Choroid plexus epithelial cell (primary cell): ENCODE measurements at regions not wholly inside any gene's neighbourhood (a gene's known extent, or its start where the extent isn't known, plus 50 kb on each side); places are given as distances from the start of the nearest gene placed in this dataset.
"Not testable (repeated sequence)": the region's sequence is repeated elsewhere in the genome, so short reads cannot be mapped to it uniquely, and the experiment has no call there.

ENCODE experiments used
- DNase-seq: peaks from one replicate; pipeline ENCODE4 v3.0.0-alpha.2; 2010; ENCODE audit warnings: low read depth
- H3K4me3 ChIP-seq: 2 replicates; pipeline ENCODE4 v1.5.1; 2011; ENCODE audit warnings: low read depth, mild to moderate bottlenecking, control low read depth, low read length, moderate library complexity
- TF ChIP-seq, protein P1 (sequence below): conservative IDR thresholded peaks from 2 replicates; pipeline ENCODE4 v1.5.1; 2011; ENCODE audit warnings: low read depth, mild to moderate bottlenecking, control low read depth, inconsistent platforms, low read length, moderate library complexity

GRCh38 chr9:40914772-40915659, 213.5 kb downstream of the FOXD4L6 start:
- no peak overlapping the region for H3K4me3 ChIP-seq
- DNase-seq: no peak
- TF ChIP-seq, protein P1, sequence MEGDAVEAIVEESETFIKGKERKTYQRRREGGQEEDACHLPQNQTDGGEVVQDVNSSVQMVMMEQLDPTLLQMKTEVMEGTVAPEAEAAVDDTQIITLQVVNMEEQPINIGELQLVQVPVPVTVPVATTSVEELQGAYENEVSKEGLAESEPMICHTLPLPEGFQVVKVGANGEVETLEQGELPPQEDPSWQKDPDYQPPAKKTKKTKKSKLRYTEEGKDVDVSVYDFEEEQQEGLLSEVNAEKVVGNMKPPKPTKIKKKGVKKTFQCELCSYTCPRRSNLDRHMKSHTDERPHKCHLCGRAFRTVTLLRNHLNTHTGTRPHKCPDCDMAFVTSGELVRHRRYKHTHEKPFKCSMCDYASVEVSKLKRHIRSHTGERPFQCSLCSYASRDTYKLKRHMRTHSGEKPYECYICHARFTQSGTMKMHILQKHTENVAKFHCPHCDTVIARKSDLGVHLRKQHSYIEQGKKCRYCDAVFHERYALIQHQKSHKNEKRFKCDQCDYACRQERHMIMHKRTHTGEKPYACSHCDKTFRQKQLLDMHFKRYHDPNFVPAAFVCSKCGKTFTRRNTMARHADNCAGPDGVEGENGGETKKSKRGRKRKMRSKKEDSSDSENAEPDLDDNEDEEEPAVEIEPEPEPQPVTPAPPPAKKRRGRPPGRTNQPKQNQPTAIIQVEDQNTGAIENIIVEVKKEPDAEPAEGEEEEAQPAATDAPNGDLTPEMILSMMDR: no peak

GRCh38 chr9:40913928-40914673, 214.4 kb downstream of the FOXD4L6 start:
- DNase-seq: no peak
- TF ChIP-seq, protein P1: no peak
- no peak overlapping the region for H3K4me3 ChIP-seq

- TF ChIP-seq, protein P1: no peak
- DNase-seq: no peak
- H3K4me3 ChIP-seq: no peak overlapping the region
Observed at GRCh38 chr9:40913096-40913719, 215.3 kb downstream of the FOXD4L6 start.

DNA sequence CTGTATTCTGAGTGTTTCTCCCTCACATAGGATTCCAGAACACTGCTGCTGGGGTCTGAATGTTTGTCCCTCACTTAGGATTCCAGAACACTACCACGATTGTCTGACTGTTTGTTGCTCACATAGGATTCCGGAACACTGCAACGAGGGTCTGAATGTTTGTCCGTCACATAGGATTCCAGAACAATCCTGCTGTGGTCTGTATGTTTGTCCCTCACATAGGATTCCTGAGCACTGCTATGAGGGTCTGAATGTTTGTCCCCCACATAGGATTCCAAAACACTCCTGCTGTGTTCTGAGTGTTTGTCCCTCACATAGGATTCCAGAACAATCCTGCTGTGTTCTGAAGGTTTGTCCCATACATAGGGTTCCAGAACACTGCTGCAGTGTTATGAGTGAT, 215.8 kb downstream of the FOXD4L6 start:
- H3K4me3 ChIP-seq, DNase-seq: not testable (repeated sequence)

DNA sequence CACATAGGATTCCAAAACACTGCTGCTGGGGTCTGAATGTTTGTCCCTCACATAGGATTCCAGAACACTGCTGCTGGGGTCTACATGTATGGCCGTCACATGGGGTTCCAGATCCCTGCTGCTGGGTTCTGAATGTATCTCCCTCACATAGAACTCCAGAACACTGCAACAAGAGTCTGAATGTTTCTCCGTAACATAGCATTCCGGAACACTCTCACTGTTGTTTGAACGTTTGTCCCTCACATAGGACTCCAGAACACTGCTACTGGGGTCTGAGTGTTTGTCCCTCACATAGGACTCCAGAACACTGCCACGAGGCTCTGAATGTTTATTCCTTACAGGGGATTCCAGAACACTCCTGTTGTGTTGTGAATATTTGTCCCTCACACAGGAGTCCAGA, 216.8 kb downstream of the FOXD4L6 start:
- TF ChIP-seq, protein P1: no peak
- H3K4me3 ChIP-seq: no peak overlapping the region
- no peak for DNase-seq

DNA sequence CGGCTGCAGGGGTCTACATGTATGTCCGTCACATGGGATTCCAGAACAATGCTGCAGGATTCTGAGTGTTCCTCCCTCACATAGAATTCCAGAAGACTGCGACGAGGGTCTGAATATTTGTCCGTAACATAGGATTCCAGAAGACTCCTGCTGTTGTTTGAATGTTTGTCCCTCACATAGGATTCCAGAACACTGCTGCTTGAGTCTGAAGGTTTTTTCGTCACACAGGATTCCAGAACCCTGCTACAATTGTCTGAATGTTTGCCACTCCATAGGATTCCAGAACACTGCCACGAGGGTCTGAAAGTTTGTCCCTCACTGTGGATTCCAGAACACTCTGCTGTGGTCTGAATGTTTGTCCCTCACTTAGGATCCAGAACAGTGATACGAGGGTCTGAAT, 217.5 kb downstream of the FOXD4L6 start:
- not testable (repeated sequence) for H3K4me3 ChIP-seq, DNase-seq

DNA sequence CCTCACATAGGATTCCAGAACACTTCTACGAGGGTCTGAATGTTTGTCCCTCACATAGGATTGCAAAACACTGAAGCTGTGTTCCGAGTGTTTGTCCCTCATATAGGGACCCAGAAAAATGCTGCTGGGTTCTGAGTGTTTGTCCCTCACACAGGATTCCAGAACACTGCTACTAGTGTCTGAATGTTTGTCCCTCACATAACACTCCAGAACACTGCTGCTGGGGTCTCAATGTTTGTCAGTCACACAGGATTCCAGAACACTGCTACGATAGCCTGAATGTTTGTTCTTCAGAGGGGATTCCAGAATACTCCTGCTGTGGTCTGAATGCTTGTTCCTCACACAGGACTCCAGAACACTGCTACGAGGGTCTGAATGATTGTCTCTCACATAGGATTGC, 218.7 kb downstream of the FOXD4L6 start:
- DNase-seq: no peak
- H3K4me3 ChIP-seq: no peak overlapping the region
- TF ChIP-seq, protein P1: no peak

GRCh38 chr9:40909111-40909510, 219.4 kb downstream of the FOXD4L6 start:
- H3K4me3 ChIP-seq: not testable (repeated sequence)

More at GRCh38 chr9:40909111-40909510, 219.4 kb downstream of the FOXD4L6 start:
- not testable (repeated sequence) for DNase-seq
